ENCODE measurements at regions not wholly inside any gene's neighbourhood (a gene's known extent, or its start where the extent isn't known, plus 50 kb on each side); places are given as distances from the start of the nearest gene placed in this dataset.

DNA sequence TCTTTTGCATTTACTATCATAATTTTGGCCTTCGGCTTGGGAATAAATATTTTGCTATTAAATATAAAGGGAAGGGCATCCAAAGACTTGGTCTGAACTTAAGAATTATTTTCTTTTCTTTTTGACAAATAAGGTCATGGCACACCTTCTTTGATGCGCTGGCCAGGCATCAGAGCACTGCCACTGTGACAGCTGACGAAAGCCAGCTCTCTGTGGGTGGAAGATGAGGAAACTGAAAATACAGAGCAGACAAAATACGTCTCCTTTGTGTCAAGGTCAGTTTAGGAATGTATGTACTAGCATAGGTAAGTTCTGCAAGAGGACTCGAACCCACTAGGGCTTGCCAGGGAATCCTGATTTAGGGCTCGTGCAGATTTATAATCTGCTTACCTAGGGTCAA is 155.9 kb upstream of the MEIS1 start:
- TF ChIP-seq, protein P1, sequence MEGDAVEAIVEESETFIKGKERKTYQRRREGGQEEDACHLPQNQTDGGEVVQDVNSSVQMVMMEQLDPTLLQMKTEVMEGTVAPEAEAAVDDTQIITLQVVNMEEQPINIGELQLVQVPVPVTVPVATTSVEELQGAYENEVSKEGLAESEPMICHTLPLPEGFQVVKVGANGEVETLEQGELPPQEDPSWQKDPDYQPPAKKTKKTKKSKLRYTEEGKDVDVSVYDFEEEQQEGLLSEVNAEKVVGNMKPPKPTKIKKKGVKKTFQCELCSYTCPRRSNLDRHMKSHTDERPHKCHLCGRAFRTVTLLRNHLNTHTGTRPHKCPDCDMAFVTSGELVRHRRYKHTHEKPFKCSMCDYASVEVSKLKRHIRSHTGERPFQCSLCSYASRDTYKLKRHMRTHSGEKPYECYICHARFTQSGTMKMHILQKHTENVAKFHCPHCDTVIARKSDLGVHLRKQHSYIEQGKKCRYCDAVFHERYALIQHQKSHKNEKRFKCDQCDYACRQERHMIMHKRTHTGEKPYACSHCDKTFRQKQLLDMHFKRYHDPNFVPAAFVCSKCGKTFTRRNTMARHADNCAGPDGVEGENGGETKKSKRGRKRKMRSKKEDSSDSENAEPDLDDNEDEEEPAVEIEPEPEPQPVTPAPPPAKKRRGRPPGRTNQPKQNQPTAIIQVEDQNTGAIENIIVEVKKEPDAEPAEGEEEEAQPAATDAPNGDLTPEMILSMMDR (IDR thresholded peaks at IDR 0.05 in 4 of 5, conservative IDR thresholded peaks at IDR 0.05 in 1 of 5), result no peak
- no peak for TF ChIP-seq POLR2A (IDR thresholded peaks at IDR 0.05)
